ENCODE measurements at regions not wholly inside any gene's neighbourhood (a gene's known extent, or its start where the extent isn't known, plus 50 kb on each side); places are given as distances from the start of the nearest gene placed in this dataset.

DNA sequence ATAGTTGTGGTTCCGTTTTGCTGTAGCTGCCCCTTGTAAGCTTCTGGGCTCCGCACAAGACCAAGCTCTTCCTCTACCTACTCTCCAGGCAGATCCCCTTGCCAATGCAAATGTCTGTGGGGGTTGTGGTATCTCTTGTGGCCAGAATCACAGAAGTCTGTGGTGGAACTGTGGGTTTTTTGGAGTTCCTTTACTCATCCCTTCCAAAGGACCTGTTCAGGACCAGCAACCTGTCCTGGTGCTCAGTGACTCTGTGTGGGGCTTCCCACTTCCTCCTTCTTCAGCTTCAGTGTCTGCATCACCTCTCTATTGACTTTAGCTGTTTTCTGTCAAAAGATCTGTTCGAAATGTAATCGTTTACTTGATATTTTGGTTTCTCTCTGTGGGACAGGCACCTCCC, 441.3 kb upstream of the ADAMTSL1 start:
- TF ChIP-seq POLR2AphosphoS5 (IDR thresholded peaks at IDR 0.05; ENCODE audit: insufficient read depth, low read depth, low read length) (no peak), CTCF (IDR thresholded peaks at IDR 0.05; ENCODE audit: extremely low read depth in 1 of 2, insufficient read depth in 1 of 2, low read depth in 1 of 2, low read length in 2 of 2) (no peak), EZH2 (IDR thresholded peaks at IDR 0.05; ENCODE audit: borderline replicate concordance, low read depth, low read length, severe bottlenecking) (no peak)
